ENCODE measurements at regions not wholly inside any gene's neighbourhood (a gene's known extent, or its start where the extent isn't known, plus 50 kb on each side); places are given as distances from the start of the nearest gene placed in this dataset.

- DNase-seq: no peak
These were observed 90.0 kb upstream of the CLMN start for GRCh38 chr14:95409477-95410272.

GRCh38 chr14:95408731-95409476 is 89.2 kb upstream of the CLMN start:
- no peak for DNase-seq

GRCh38 chr14:95407354-95407753 is 87.6 kb upstream of the CLMN start:
- DNase-seq: no peak

- DNase-seq: no peak
These were observed 87.1 kb upstream of the CLMN start for GRCh38 chr14:95406756-95407277.

GRCh38 chr14:95404583-95404982 is 84.9 kb upstream of the CLMN start:
- no peak for DNase-seq

GRCh38 chr14:95402578-95402977 is 82.9 kb upstream of the CLMN start:
- no peak for DNase-seq

GRCh38 chr14:95402176-95402575 is 82.5 kb upstream of the CLMN start:
- DNase-seq: no peak

- DNase-seq: no peak
These were observed 79.2 kb upstream of the CLMN start for GRCh38 chr14:95398630-95399547.

GRCh38 chr14:95397325-95397724 is 77.6 kb upstream of the CLMN start:
- no peak for DNase-seq

- DNase-seq: no peak
These were observed 76.5 kb upstream of the CLMN start for GRCh38 chr14:95396221-95396620.

GRCh38 chr14:95395098-95395737 is 75.5 kb upstream of the CLMN start:
- DNase-seq: no peak

GRCh38 chr14:95394297-95395097 is 74.8 kb upstream of the CLMN start:
- DNase-seq: no peak

- no peak for DNase-seq
These were observed 73.1 kb upstream of the CLMN start for GRCh38 chr14:95392841-95393240.

- no peak for DNase-seq
These were observed 71.6 kb upstream of the CLMN start for GRCh38 chr14:95391331-95391730.

GRCh38 chr14:95389471-95390011 is 69.8 kb upstream of the CLMN start:
- no peak for DNase-seq

GRCh38 chr14:95388699-95389098 is 69.0 kb upstream of the CLMN start:
- DNase-seq: no peak

GRCh38 chr14:95387826-95388445 is 68.2 kb upstream of the CLMN start:
- no peak for DNase-seq

- no peak for DNase-seq
These were observed 66.9 kb upstream of the CLMN start for GRCh38 chr14:95386536-95387095.

- DNase-seq: no peak
These were observed 66.0 kb upstream of the CLMN start for GRCh38 chr14:95385701-95386100.

- no peak for DNase-seq
These were observed 63.0 kb upstream of the CLMN start for GRCh38 chr14:95382747-95383146.

- no peak for DNase-seq
These were observed 62.0 kb upstream of the CLMN start for GRCh38 chr14:95381726-95382125.
